MM.1S (cell line): ENCODE measurements at regions not wholly inside any gene's neighbourhood (a gene's known extent, or its start where the extent isn't known, plus 50 kb on each side); places are given as distances from the start of the nearest gene placed in this dataset.

Experiments
- DNase-seq: peaks from one replicate; pipeline ENCODE4 v3.0.0-alpha.2; 2015
- H2AFZ ChIP-seq: fragments of 300-600 bp; sonication (generic); 2 replicates; pipeline ENCODE4 v1.6.0; 2016; ENCODE audit warnings: antibody characterized with exemption, low read length
- H3F3A ChIP-seq: fragments of 300-600 bp; sonication (generic); 2 replicates; pipeline ENCODE4 v1.6.1; 2016; ENCODE audit warnings: mild to moderate bottlenecking, antibody characterized with exemption, low read length, moderate library complexity, mixed read lengths; ENCODE audit not compliant: insufficient read depth
- H3K27ac ChIP-seq: fragments of 300-600 bp; sonication (generic); 2 replicates; pipeline ENCODE4 v1.5.1; 2016; ENCODE audit warnings: mild to moderate bottlenecking, low read length
- H3K27me3 ChIP-seq: fragments of 300-600 bp; sonication (generic); replicated peaks from 2 replicates; pipeline ENCODE4 v1.6.0; 2016; ENCODE audit warnings: low read length; ENCODE audit not compliant: insufficient read depth
- H3K36me3 ChIP-seq: fragments of 300-600 bp; sonication (generic); replicated peaks from 2 replicates; pipeline ENCODE4 v1.6.1; 2016; ENCODE audit warnings: mild to moderate bottlenecking, low read length, mixed read lengths; ENCODE audit not compliant: insufficient read depth
- H3K4me1 ChIP-seq: fragments of 300-600 bp; sonication (generic); 2 replicates; pipeline ENCODE4 v1.6.1; 2016; ENCODE audit warnings: low read length, mixed read lengths
- H3K4me2 ChIP-seq: fragments of 300-600 bp; sonication (generic); 2 replicates; pipeline ENCODE4 v1.6.0; 2016; ENCODE audit warnings: low read depth, low read length
- H3K4me3 ChIP-seq: fragments of 300-600 bp; sonication (generic); 2 replicates; pipeline ENCODE4 v1.5.1; 2016; ENCODE audit warnings: low read length, mixed read lengths
- H3K79me2 ChIP-seq: fragments of 300-600 bp; sonication (generic); 2 replicates; pipeline ENCODE4 v1.6.1; 2016; ENCODE audit warnings: mixed run types, low read length, mixed read lengths
- H3K9ac ChIP-seq: fragments of 300-600 bp; sonication (generic); 2 replicates; pipeline ENCODE4 v1.6.1; 2016; ENCODE audit warnings: low read length, mixed read lengths
- H3K9me2 ChIP-seq: fragments of 300-600 bp; sonication (generic); replicated peaks from 2 replicates; pipeline ENCODE4 v1.6.1; 2016; ENCODE audit warnings: mild to moderate bottlenecking, low read length, mixed read lengths; ENCODE audit not compliant: insufficient read depth
- H3K9me3 ChIP-seq: fragments of 300-600 bp; sonication (generic); replicated peaks from 2 replicates; pipeline ENCODE4 v1.6.1; 2016; ENCODE audit warnings: mild to moderate bottlenecking, low read length, mixed read lengths; ENCODE audit not compliant: insufficient read depth
- H4K20me1 ChIP-seq: fragments of 300-600 bp; sonication (generic); 2 replicates; pipeline ENCODE4 v1.6.1; 2016; ENCODE audit warnings: mild to moderate bottlenecking, low read length, moderate library complexity, mixed read lengths; ENCODE audit not compliant: insufficient read depth
- CTCF ChIP-seq: fragments of 300-600 bp; sonication (generic); IDR thresholded peaks from 2 replicates; pipeline ENCODE4 v1.5.1; 2016; ENCODE audit warnings: antibody characterized with exemption, low read length, mixed read lengths
- EZH2 ChIP-seq: fragments of 300-600 bp; sonication (generic); optimal IDR thresholded peaks from 2 replicates; pipeline ENCODE3; 2017; ENCODE audit warnings: low read depth, mild to moderate bottlenecking, antibody characterized with exemption, low read length, mixed read lengths
- EZH2phosphoT487 ChIP-seq: fragments of 300-600 bp; sonication (generic); IDR thresholded peaks from 2 replicates; pipeline ENCODE4 v1.6.1; 2018; ENCODE audit warnings: antibody characterized with exemption, low read length

- no peak overlapping the region for H3K9ac ChIP-seq
- TF ChIP-seq EZH2phosphoT487, result no peak
- no peak for TF ChIP-seq EZH2
- TF ChIP-seq CTCF, result no peak
- no peak overlapping the region for H3K4me2 ChIP-seq
Measured at GRCh38 chr9:14962193-14962882, 52.1 kb upstream of the FREM1 start.

GRCh38 chr9:14961372-14962068, 51.3 kb upstream of the FREM1 start:
- peak overlapping the region; percentile 42; the same call in 1 of the 2 replicates for H2AFZ ChIP-seq
- DNase-seq, result no peak
- H3K27ac ChIP-seq, result no peak overlapping the region
- H3K4me1 ChIP-seq, result no peaks in the 10 kb centered on the region
- no peak overlapping the region for H3K4me3 ChIP-seq
- H3K9me3 ChIP-seq, result no peaks in the 10 kb centered on the region
- no peak overlapping the region for H3K9ac ChIP-seq
- no peaks in the 10 kb centered on the region for H3F3A ChIP-seq
- no peaks in the 10 kb centered on the region for H3K36me3 ChIP-seq
- no peak overlapping the region for H3K4me2 ChIP-seq
- H3K27me3 ChIP-seq, result no peaks in the 10 kb centered on the region
- no peak for TF ChIP-seq EZH2
- no peak for TF ChIP-seq CTCF
- no peak for TF ChIP-seq EZH2phosphoT487
- no peaks in the 10 kb centered on the region for H3K79me2 ChIP-seq
- no peaks in the 10 kb centered on the region for H3K9me2 ChIP-seq
- H4K20me1 ChIP-seq, result no peaks in the 10 kb centered on the region

More at GRCh38 chr9:14962193-14962882, 52.1 kb upstream of the FREM1 start:
- no peaks in the 10 kb centered on the region for H3K36me3 ChIP-seq
- DNase-seq, result no peak
- H3K4me3 ChIP-seq, result no peak overlapping the region
- H3K9me2 ChIP-seq, result no peaks in the 10 kb centered on the region
- no peak overlapping the region for H3K27ac ChIP-seq
- H3K79me2 ChIP-seq, result no peaks in the 10 kb centered on the region
- H4K20me1 ChIP-seq, result no peaks in the 10 kb centered on the region
- H2AFZ ChIP-seq, result peak overlapping the region; percentile 42; the same call in 1 of the 2 replicates
- no peaks in the 10 kb centered on the region for H3K27me3 ChIP-seq
- H3K4me1 ChIP-seq, result no peaks in the 10 kb centered on the region
- no peaks in the 10 kb centered on the region for H3F3A ChIP-seq
- no peaks in the 10 kb centered on the region for H3K9me3 ChIP-seq

- H2AFZ ChIP-seq, result no peak overlapping the region
- H3K4me3 ChIP-seq, result no peak overlapping the region
- H3K4me2 ChIP-seq, result no peak overlapping the region
- H3F3A ChIP-seq, result no peaks in the 10 kb centered on the region
- H3K27me3 ChIP-seq, result no peaks in the 10 kb centered on the region
- H3K9me3 ChIP-seq, result no peaks in the 10 kb centered on the region
- H3K9ac ChIP-seq, result no peak overlapping the region
- no peak for DNase-seq
- no peaks in the 10 kb centered on the region for H3K4me1 ChIP-seq
- no peaks in the 10 kb centered on the region for H4K20me1 ChIP-seq
- H3K9me2 ChIP-seq, result no peaks in the 10 kb centered on the region
- H3K79me2 ChIP-seq, result no peaks in the 10 kb centered on the region
- no peak overlapping the region for H3K27ac ChIP-seq
- no peaks in the 10 kb centered on the region for H3K36me3 ChIP-seq
- TF ChIP-seq CTCF (no peak), EZH2phosphoT487 (no peak), EZH2 (no peak)
Measured at GRCh38 chr9:14960881-14961280, 50.7 kb upstream of the FREM1 start.
